ENCODE measurements at regions not wholly inside any gene's neighbourhood (a gene's known extent, or its start where the extent isn't known, plus 50 kb on each side); places are given as distances from the start of the nearest gene placed in this dataset.

DNA sequence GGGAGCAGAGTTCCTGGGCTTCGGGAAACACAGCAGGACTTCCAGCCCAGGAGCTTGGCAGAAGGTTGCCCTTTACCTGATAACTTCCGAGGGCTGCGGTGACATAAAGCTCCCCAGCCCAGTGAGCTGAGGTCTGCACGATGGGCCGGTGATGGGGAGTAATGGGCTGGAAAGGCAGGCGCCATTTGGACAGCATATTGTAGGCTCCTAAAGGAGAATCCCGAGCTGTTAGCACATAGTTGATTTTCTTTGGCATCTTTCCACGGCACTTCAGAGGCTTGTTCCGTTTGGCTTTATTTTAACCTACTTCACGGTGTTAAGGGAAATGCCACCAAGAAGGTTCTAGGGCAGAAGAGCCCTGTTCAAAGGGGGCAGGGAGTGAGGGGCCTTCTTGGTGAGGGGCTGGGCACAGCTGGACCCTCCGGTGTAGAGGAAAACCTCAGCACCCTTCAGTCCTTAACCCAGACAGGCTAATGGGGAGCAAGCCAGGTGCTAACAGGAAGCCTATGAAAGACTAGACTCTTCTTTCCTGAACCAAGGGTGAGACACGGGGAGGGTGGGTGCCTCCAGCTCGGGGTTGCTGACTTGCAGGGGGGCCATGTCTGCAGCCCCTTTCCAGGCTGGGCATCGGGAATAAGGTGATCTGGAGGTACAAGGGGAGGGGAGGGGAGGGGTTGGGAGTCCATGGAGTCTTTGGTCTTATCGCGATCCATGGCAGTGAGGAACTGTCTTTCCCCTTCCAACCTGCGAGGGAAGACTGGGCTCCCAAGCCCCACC, 347.7 kb downstream of the GLRX3 start:
- H2BK12ac ChIP-seq (ENCODE audit: insufficient read length, low read depth, low read length) = no peak overlapping the region
- no peak overlapping the region for H2AK5ac ChIP-seq (ENCODE audit: insufficient read length, low read length)
- no peaks in the 10 kb centered on the region for H3K79me2 ChIP-seq (ENCODE audit: insufficient read depth, low read length)
- H4K5ac ChIP-seq (ENCODE audit: insufficient read length, low read depth, low read length) = no peak overlapping the region
- H3K27me3 ChIP-seq (ENCODE audit: insufficient read depth, low read length) = no peaks in the 10 kb centered on the region
- H3K27ac ChIP-seq (ENCODE audit: insufficient read length, low read depth, low read length) = no peak overlapping the region
- no peak overlapping the region for H3K56ac ChIP-seq (ENCODE audit: insufficient read length, low read depth, low read length)
- H2AFZ ChIP-seq (ENCODE audit: low read length) = no peak overlapping the region
- H3K79me1 ChIP-seq (ENCODE audit: insufficient read depth, low read depth, low read length, poor library complexity, severe bottlenecking) = no peaks in the 10 kb centered on the region
- Mint-ChIP-seq H3K27me3 (ENCODE audit: low read depth) (peaks cover 3% of the 10 kb centered on the region; the same call in 1 of the 2 replicates), H3K27ac (no peak overlapping the region), H3K4me1 (peaks cover 14 to 19% of the 10 kb centered on the region in 2 experiments), H3K9me3 (no peaks in the 10 kb centered on the region; a peak in 1 of 5 replicates), H3K36me3 (ENCODE audit: insufficient read depth in 1 of 3, low read depth in 3 of 3) (no peaks in the 10 kb centered on the region), H3K4me3 (no peak overlapping the region)
- no peak overlapping the region for H2BK15ac ChIP-seq (ENCODE audit: low read depth, low read length)
- H3K18ac ChIP-seq (ENCODE audit: insufficient read length, low read depth, low read length) = no peak overlapping the region
- no peak overlapping the region for H2BK120ac ChIP-seq (ENCODE audit: low read depth, low read length, poor library complexity, severe bottlenecking)
- TF ChIP-seq, protein P1, sequence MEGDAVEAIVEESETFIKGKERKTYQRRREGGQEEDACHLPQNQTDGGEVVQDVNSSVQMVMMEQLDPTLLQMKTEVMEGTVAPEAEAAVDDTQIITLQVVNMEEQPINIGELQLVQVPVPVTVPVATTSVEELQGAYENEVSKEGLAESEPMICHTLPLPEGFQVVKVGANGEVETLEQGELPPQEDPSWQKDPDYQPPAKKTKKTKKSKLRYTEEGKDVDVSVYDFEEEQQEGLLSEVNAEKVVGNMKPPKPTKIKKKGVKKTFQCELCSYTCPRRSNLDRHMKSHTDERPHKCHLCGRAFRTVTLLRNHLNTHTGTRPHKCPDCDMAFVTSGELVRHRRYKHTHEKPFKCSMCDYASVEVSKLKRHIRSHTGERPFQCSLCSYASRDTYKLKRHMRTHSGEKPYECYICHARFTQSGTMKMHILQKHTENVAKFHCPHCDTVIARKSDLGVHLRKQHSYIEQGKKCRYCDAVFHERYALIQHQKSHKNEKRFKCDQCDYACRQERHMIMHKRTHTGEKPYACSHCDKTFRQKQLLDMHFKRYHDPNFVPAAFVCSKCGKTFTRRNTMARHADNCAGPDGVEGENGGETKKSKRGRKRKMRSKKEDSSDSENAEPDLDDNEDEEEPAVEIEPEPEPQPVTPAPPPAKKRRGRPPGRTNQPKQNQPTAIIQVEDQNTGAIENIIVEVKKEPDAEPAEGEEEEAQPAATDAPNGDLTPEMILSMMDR (conservative IDR thresholded peaks at IDR 0.05) = no peak
- no peaks in the 10 kb centered on the region for H3K23me2 ChIP-seq (ENCODE audit: insufficient read length, low read depth, low read length, poor library complexity, severe bottlenecking)
- H3K4me1 ChIP-seq (ENCODE audit: insufficient read depth, low read length) = peaks cover 2% of the 10 kb centered on the region; the same call in 1 of the 2 replicates
- H4K8ac ChIP-seq (replicated peaks; ENCODE audit: insufficient read length, low read depth, low read length) = no peak overlapping the region
- H3K23ac ChIP-seq (ENCODE audit: insufficient read length, low read depth, low read length) = no peak overlapping the region
- no peak overlapping the region for H2BK5ac ChIP-seq (ENCODE audit: insufficient read length, low read length)
- no peak for DNase-seq
- no peaks in the 10 kb centered on the region for H4K20me1 ChIP-seq (ENCODE audit: control insufficient read depth, insufficient read depth, insufficient read length)
- no peak overlapping the region; the same call in 1 of the 2 replicates for H3K14ac ChIP-seq (ENCODE audit: insufficient read depth, low read length)
- no peak overlapping the region for H3K9ac ChIP-seq (ENCODE audit: extremely low read depth, insufficient read length, low read length)
- no peaks in the 10 kb centered on the region for H3K9me3 ChIP-seq (ENCODE audit: control insufficient read depth, low read depth, low read length)
- H3T11ph ChIP-seq (ENCODE audit: low read length) = no peak overlapping the region
- H3K4me2 ChIP-seq (ENCODE audit: insufficient read depth, insufficient read length, low read length) = no peak overlapping the region
- no peak overlapping the region for H2BK20ac ChIP-seq (ENCODE audit: low read depth, low read length, poor library complexity, severe bottlenecking)
- no CpG with 5 or more reads among the region's 17 CpGs for WGBS (ENCODE audit: extremely low coverage, insufficient read length, low lambda C conversion rate)
- no peak overlapping the region for H4K91ac ChIP-seq (ENCODE audit: insufficient read length, low read depth, low read length)
- no peak overlapping the region for H3K4ac ChIP-seq (ENCODE audit: low read depth, low read length)

Measured in H9 (cell line).